HCT116 (cell line): ENCODE measurements at regions not wholly inside any gene's neighbourhood (a gene's known extent, or its start where the extent isn't known, plus 50 kb on each side); places are given as distances from the start of the nearest gene placed in this dataset.

Experiments
- ATAC-seq: fragments of 200-7000 bp; cut with Tn5 transposase; 2 replicates; pipeline ENCODE4 v1.9.1; 2020; ENCODE audit warnings: mild to moderate bottlenecking, moderate library complexity
- BruUV-seq: library from RNA; stranded (reverse); fragments of 400-500 nt; replicated peaks from 2 replicates; lab custom pipeline; 2021; lab: Mats Ljungman, UMichigan
- CTCF ChIA-PET: fragments of 300-600 bp; sonication (Branson Sonifier 250); formaldehyde crosslinking; loops from one replicate; lab custom pipeline; 2021; ENCODE audit warnings: antibody characterized with exemption; lab: Charles Lee
- POLR2A ChIA-PET: fragments of 300-600, 350-600 bp; sonication (Branson Sonifier 250); formaldehyde crosslinking; loops from one replicate; lab custom pipeline; 2021; ENCODE audit warnings: antibody characterized with exemption; lab: Charles Lee
- RAD21 ChIA-PET, 2 experiments: fragments of 300-600 bp; sonication (Branson Sonifier 250); formaldehyde crosslinking; loops; one replicate each; lab custom pipeline; 2023; ENCODE audit warnings: low total read pairs in 2 of 2; ENCODE audit not compliant: uncharacterized antibody in 2 of 2, unreplicated experiment in 2 of 2, low non-redundant PET in 1 of 2; lab: Charles Lee
- DNase-seq: peaks from one replicate; pipeline ENCODE4 v3.0.0-alpha.2; 2010; ENCODE audit warnings: low read depth, low spot score
- H2AFZ ChIP-seq: fragments of 200-600 bp; shearing (Covaris generic), sonication (generic); 2 replicates; pipeline ENCODE4 v1.6.1; 2017; ENCODE audit warnings: low read depth, mixed run types, mixed read lengths, antibody characterized with exemption, low read length; ENCODE audit not compliant: poor library complexity, severe bottlenecking
- H3K27ac ChIP-seq: 2 replicates; pipeline ENCODE4 v1.5.1; 2012; ENCODE audit warnings: low read depth, low read length
- H3K27me3 ChIP-seq: fragments of 200-600 bp; sonication (generic); 2 replicates; pipeline ENCODE4 v1.6.1; 2016; ENCODE audit warnings: mixed run types, low read length, mixed read lengths; ENCODE audit not compliant: insufficient read depth
- H3K36me3 ChIP-seq, 2 experiments: fragments of 200-500 bp in 1 of 2; fragments of 200-600 bp in 1 of 2; sonication (Bioruptor generic) in 1 of 2; sonication (generic) in 1 of 2; 2 replicates each; pipeline versions ENCODE4 v1.5.1 to v1.6.1; 2014 to 2016; ENCODE audit warnings: low read length in 2 of 2, inconsistent platforms in 1 of 2, mixed read lengths in 1 of 2, mixed run types in 1 of 2; ENCODE audit not compliant: insufficient read depth in 2 of 2, control insufficient read depth in 1 of 2
- H3K4me1 ChIP-seq, 2 experiments: fragments of 200-600 bp in 1 of 2; sonication (generic) in 1 of 2; 2 replicates each; pipeline versions ENCODE4 v1.5.1 to v1.6.1; 2012 to 2017; ENCODE audit warnings: low read length in 2 of 2, inconsistent platforms in 1 of 2, mild to moderate bottlenecking in 1 of 2, mixed read lengths in 1 of 2, mixed run types in 1 of 2, moderate library complexity in 1 of 2; ENCODE audit not compliant: insufficient read depth in 2 of 2, control insufficient read depth in 1 of 2
- H3K4me2 ChIP-seq: fragments of 200-600 bp; sonication (generic); 2 replicates; pipeline ENCODE4 v1.6.1; 2017; ENCODE audit warnings: mixed run types, low read length, mixed read lengths
- H3K4me3 ChIP-seq, 2 experiments: fragments of 200-600 bp in 1 of 2; sonication (generic) in 1 of 2; replicated peaks in 1 of 2; 2 replicates each; pipeline ENCODE4 v1.5.1; 2011 to 2016; ENCODE audit warnings: low read length in 2 of 2, control low read depth in 1 of 2, low read depth in 1 of 2, mild to moderate bottlenecking in 1 of 2, mixed read lengths in 1 of 2, mixed run types in 1 of 2
- H3K79me2 ChIP-seq: fragments of 200-600 bp; sonication (generic); 2 replicates; pipeline ENCODE4 v1.6.1; 2017; ENCODE audit warnings: mild to moderate bottlenecking, mixed run types, low read length, moderate library complexity, mixed read lengths; ENCODE audit not compliant: insufficient read depth
- H3K9ac ChIP-seq: fragments of 200-600 bp; sonication (generic); 2 replicates; pipeline ENCODE4 v1.6.1; 2016; ENCODE audit warnings: low read length, mixed read lengths
- H3K9me2 ChIP-seq: fragments of 200-600 bp; sonication (generic), shearing (Covaris generic); 2 replicates; pipeline ENCODE4 v1.6.1; 2017; ENCODE audit warnings: mixed run types, mild to moderate bottlenecking, moderate library complexity; ENCODE audit not compliant: insufficient read depth
- H3K9me3 ChIP-seq, 2 experiments: fragments of 200-500 bp in 1 of 2; fragments of 200-600 bp in 1 of 2; sonication (Bioruptor generic) in 1 of 2; sonication (generic) in 1 of 2; 2 replicates each; pipeline ENCODE4 v1.6.1; 2014 to 2017; ENCODE audit warnings: low read length in 2 of 2, mixed read lengths in 2 of 2, inconsistent platforms in 1 of 2, low read depth in 1 of 2, mild to moderate bottlenecking in 1 of 2, mixed run types in 1 of 2, moderate library complexity in 1 of 2; ENCODE audit not compliant: control insufficient read depth in 1 of 2, insufficient read depth in 1 of 2
- H4K20me1 ChIP-seq: fragments of 200-600 bp; sonication (generic), shearing (Covaris generic); 2 replicates; pipeline ENCODE4 v1.6.1; 2017; ENCODE audit warnings: mixed run types, mild to moderate bottlenecking, moderate library complexity; ENCODE audit not compliant: insufficient read depth
- EGR1 ChIP-seq: IDR thresholded peaks from 2 replicates; pipeline ENCODE4 v1.6.1; 2012; ENCODE audit warnings: low read depth
- EZH2 ChIP-seq: fragments of 200-600 bp; sonication (generic); IDR thresholded peaks from 2 replicates; pipeline ENCODE4 v1.6.1; 2017; ENCODE audit warnings: antibody characterized with exemption, mixed run types
- EZH2phosphoT487 ChIP-seq: fragments of 200-600 bp; IDR thresholded peaks from 2 replicates; pipeline ENCODE4 v1.6.1; 2018; ENCODE audit warnings: antibody characterized with exemption, borderline replicate concordance
- JUND ChIP-seq: IDR thresholded peaks from 2 replicates; pipeline ENCODE4 v1.6.1; 2012
- POLR2AphosphoS5 ChIP-seq: IDR thresholded peaks from 2 replicates; pipeline ENCODE4 v1.6.1; 2011; ENCODE audit warnings: mild to moderate bottlenecking, low read depth, low read length, moderate library complexity
- SIN3A ChIP-seq: IDR thresholded peaks from 2 replicates; pipeline ENCODE4 v1.6.1; 2012; ENCODE audit warnings: low read depth
- SP1 ChIP-seq: IDR thresholded peaks from 2 replicates; pipeline ENCODE4 v1.6.1; 2012; ENCODE audit warnings: low read depth
- TCF7L2 ChIP-seq: IDR thresholded peaks from 2 replicates; pipeline ENCODE4 v1.7.0; 2011; ENCODE audit warnings: borderline replicate concordance, inconsistent platforms; ENCODE audit not compliant: insufficient read depth, insufficient read length; ENCODE audit errors: extremely low read depth
- YY1 ChIP-seq: IDR thresholded peaks from 2 replicates; pipeline ENCODE4 v1.6.1; 2011; ENCODE audit warnings: low read length, low read depth, moderate library complexity, mild to moderate bottlenecking; ENCODE audit not compliant: insufficient replicate concordance; ENCODE audit errors: extremely low read depth
- ZNF274 ChIP-seq: fragments of 200-500 bp; sonication (Bioruptor generic); IDR thresholded peaks from 2 replicates; pipeline ENCODE4 v1.6.1; 2014; ENCODE audit warnings: mild to moderate bottlenecking, low read depth, low read length, inconsistent platforms
- intact Hi-C: fragments of 100-400 bp; cut with micrococcal nuclease; formaldehyde crosslinking; loops from 2 replicates; pipeline ENCODE4 v1.10.0; 2022
- TF ChIP-seq, protein P1 (sequence below): IDR thresholded peaks from 2 replicates; pipeline ENCODE4 v1.6.1; 2011; ENCODE audit warnings: mild to moderate bottlenecking, low read length, moderate library complexity; ENCODE audit not compliant: insufficient replicate concordance; ENCODE audit errors: extremely low read depth

DNA sequence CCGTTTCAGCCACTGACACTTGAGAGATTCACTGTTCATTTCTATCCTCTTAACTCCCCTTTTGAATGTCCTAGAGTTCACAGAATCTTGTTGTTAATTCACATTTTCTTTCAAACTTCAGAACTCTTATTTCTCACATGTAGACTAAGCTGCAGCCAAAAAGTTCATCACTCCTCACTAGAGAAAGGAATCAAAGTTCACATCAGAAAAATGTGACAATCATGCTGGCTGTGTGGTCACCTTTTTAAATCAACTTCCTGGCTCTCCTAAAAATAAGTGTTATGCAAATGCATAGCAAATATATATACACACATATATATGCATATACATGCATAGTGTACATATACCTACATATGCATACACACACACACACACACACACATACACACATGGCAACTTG is 123.0 kb downstream of the CBLN4 start:
- TF ChIP-seq EGR1 (no peak), SIN3A (no peak), SP1 (no peak), ZNF274 (no peak), EZH2 (no peak), JUND (no peak), TCF7L2 (no peak), YY1 (no peak), POLR2AphosphoS5 (no peak), EZH2phosphoT487 (no peak)
- TF ChIP-seq, protein P1, sequence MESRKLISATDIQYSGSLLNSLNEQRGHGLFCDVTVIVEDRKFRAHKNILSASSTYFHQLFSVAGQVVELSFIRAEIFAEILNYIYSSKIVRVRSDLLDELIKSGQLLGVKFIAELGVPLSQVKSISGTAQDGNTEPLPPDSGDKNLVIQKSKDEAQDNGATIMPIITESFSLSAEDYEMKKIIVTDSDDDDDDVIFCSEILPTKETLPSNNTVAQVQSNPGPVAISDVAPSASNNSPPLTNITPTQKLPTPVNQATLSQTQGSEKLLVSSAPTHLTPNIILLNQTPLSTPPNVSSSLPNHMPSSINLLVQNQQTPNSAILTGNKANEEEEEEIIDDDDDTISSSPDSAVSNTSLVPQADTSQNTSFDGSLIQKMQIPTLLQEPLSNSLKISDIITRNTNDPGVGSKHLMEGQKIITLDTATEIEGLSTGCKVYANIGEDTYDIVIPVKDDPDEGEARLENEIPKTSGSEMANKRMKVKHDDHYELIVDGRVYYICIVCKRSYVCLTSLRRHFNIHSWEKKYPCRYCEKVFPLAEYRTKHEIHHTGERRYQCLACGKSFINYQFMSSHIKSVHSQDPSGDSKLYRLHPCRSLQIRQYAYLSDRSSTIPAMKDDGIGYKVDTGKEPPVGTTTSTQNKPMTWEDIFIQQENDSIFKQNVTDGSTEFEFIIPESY: no peak
- Histone ChIP-seq H3K9me2 (no peaks in the 10 kb centered on the region), H3K79me2 (no peaks in the 10 kb centered on the region), H3K27me3 (no peaks in the 10 kb centered on the region), H3K9me3 (peaks cover 13 to 14% of the 10 kb centered on the region in 2 experiments; a peak in 2 of 4 replicates), H3K4me1 (no peaks in the 10 kb centered on the region), H3K36me3 (no peaks in the 10 kb centered on the region), H3K27ac (no peak overlapping the region), H4K20me1 (no peaks in the 10 kb centered on the region), H3K4me2 (no peak overlapping the region), H3K9ac (no peak overlapping the region), H3K4me3 (no peak overlapping the region), H2AFZ (no peak overlapping the region)
- no TSS peak for BruUV-seq
- ChIA-PET RAD21 (no interaction called here), POLR2A (no interaction called here), CTCF (no interaction called here)
- no peak for ATAC-seq
- DNase-seq: no peak
- intact Hi-C loops: no loop called here
